WTC11 (cell line): ENCODE measurements at regions not wholly inside any gene's neighbourhood (a gene's known extent, or its start where the extent isn't known, plus 50 kb on each side); places are given as distances from the start of the nearest gene placed in this dataset.

Experiments
- CBFB ChIP-seq: sonication (generic); formaldehyde crosslinking; IDR thresholded peaks from 2 replicates; pipeline ENCODE4 v1.8.1; 2022; ENCODE audit warnings: mild to moderate bottlenecking, low read depth, missing genetic modification reagents
- CTCF ChIP-seq: fragments of 200-600 bp; IDR thresholded peaks from 2 replicates; pipeline ENCODE4 v1.8.0; 2022; ENCODE audit warnings: antibody characterized with exemption
- E2F1 ChIP-seq: sonication (generic); formaldehyde crosslinking; IDR thresholded peaks from 2 replicates; pipeline ENCODE4 v1.8.0; 2022; ENCODE audit warnings: mild to moderate bottlenecking, missing genetic modification reagents
- ESRRA ChIP-seq: sonication (generic); formaldehyde crosslinking; IDR thresholded peaks from 2 replicates; pipeline ENCODE4 v1.8.1; 2022; ENCODE audit warnings: mild to moderate bottlenecking, missing genetic modification reagents, borderline replicate concordance
- GRHL2 ChIP-seq: fragments of 250-450 bp; sonication (Bioruptor Pico); IDR thresholded peaks from 2 replicates; pipeline ENCODE4 v1.8.0; 2022; ENCODE audit warnings: mild to moderate bottlenecking, moderate library complexity; ENCODE audit not compliant: insufficient replicate concordance, severe bottlenecking
- MAX ChIP-seq: sonication (generic); formaldehyde crosslinking; IDR thresholded peaks from 2 replicates; pipeline ENCODE4 v1.8.0; 2022; ENCODE audit warnings: mild to moderate bottlenecking, missing genetic modification reagents
- NR2C2 ChIP-seq: sonication (generic); formaldehyde crosslinking; IDR thresholded peaks from 2 replicates; pipeline ENCODE4 v1.8.0; 2022; ENCODE audit warnings: mild to moderate bottlenecking, missing genetic modification reagents
- PRDM15 ChIP-seq: sonication (generic); formaldehyde crosslinking; IDR thresholded peaks from 2 replicates; pipeline ENCODE4 v1.8.0; 2022; ENCODE audit warnings: missing genetic modification reagents
- SP1 ChIP-seq: sonication (generic); formaldehyde crosslinking; conservative IDR thresholded peaks from 2 replicates; pipeline ENCODE4 v1.8.1; 2022; ENCODE audit warnings: missing genetic modification reagents
- TEAD4 ChIP-seq: sonication (generic); formaldehyde crosslinking; IDR thresholded peaks from 2 replicates; pipeline ENCODE4 v1.8.0; 2022; ENCODE audit warnings: mild to moderate bottlenecking, missing genetic modification reagents
- ZBTB21 ChIP-seq: sonication (generic); formaldehyde crosslinking; IDR thresholded peaks from 2 replicates; pipeline ENCODE4 v1.8.1; 2023; ENCODE audit warnings: mild to moderate bottlenecking, missing genetic modification reagents, borderline replicate concordance
- ZNF512 ChIP-seq: sonication (generic); formaldehyde crosslinking; IDR thresholded peaks from 2 replicates; pipeline ENCODE4 v1.8.1; 2022; ENCODE audit warnings: missing genetic modification reagents, borderline replicate concordance

- TF ChIP-seq ZNF512 (CRISPR knock-in tag) (no peak), CTCF (no peak), ZBTB21 (no peak), ESRRA (CRISPR knock-in tag) (no peak), CBFB (CRISPR knock-in tag) (no peak), NR2C2 (CRISPR knock-in tag) (no peak), SP1 (CRISPR knock-in tag) (no peak), TEAD4 (CRISPR knock-in tag) (no peak), E2F1 (CRISPR knock-in tag) (no peak), MAX (CRISPR knock-in tag) (no peak), GRHL2 (CRISPR knock-in tag) (no peak), PRDM15 (CRISPR knock-in tag) (no peak)
Measured at GRCh38 chr2:58709274-58709673, 468.1 kb upstream of the FANCL start.
